NOMO-1 treated with dmso at 0.1 percent for 144 hours (cell line): ENCODE measurements at regions not wholly inside any gene's neighbourhood (a gene's known extent, or its start where the extent isn't known, plus 50 kb on each side); places are given as distances from the start of the nearest gene placed in this dataset.

ENCODE experiments used
- DNase-seq: peaks from one replicate; lab custom pipeline; 2025; ENCODE audit not compliant: unreplicated experiment; lab: John Stamatoyannopoulos, UW

DNA sequence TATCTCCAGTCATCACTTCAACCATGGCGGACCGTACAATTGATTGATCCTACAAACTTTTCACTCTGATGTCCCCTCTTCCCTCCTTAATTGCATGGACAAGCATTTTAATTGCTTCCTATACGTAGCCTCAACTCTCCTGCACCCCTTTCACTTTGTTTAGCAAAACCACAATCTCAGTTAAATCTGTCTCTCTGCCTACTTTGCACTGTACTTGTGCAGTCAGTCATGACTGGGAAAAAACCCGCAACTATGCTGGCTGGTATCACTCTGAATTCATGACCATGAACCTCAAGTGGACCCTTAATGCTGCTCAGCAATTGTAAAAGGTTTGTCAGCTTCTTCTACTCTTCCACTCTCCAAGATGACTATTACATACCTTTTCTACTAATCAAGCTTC is 51.7 kb upstream of the AFF2 start:
- DNase-seq, result no peak
